PFSK-1 (cell line): ENCODE measurements at regions not wholly inside any gene's neighbourhood (a gene's known extent, or its start where the extent isn't known, plus 50 kb on each side); places are given as distances from the start of the nearest gene placed in this dataset.

Source experiments
- FOXP2 ChIP-seq: optimal IDR thresholded peaks from 2 replicates; pipeline ENCODE3; 2011; ENCODE audit warnings: borderline replicate concordance, control low read depth, inconsistent platforms; ENCODE audit not compliant: insufficient read depth; ENCODE audit errors: extremely low read length, extremely low read depth
- POLR2AphosphoS5 ChIP-seq: IDR thresholded peaks from 2 replicates; pipeline ENCODE4 v1.6.1; 2012; ENCODE audit warnings: low read depth, mild to moderate bottlenecking, control low read depth, low read length, moderate library complexity
- SIN3A ChIP-seq: IDR thresholded peaks from 2 replicates; pipeline ENCODE4 v1.6.1; 2012; ENCODE audit warnings: mild to moderate bottlenecking, low read length, moderate library complexity, borderline replicate concordance; ENCODE audit not compliant: insufficient read depth
- TAF1 ChIP-seq: IDR thresholded peaks from 2 replicates; pipeline ENCODE4 v1.6.1; 2012; ENCODE audit warnings: low read length, control low read depth, borderline replicate concordance; ENCODE audit not compliant: insufficient read depth
- TF ChIP-seq, protein P1 (sequence below), 2 experiments: IDR thresholded peaks; 2 replicates each; pipeline versions ENCODE4 v1.6.1 to v1.8.0; 2011 to 2012; ENCODE audit warnings: low read depth in 2 of 2, low read length in 2 of 2, control low read depth in 1 of 2, inconsistent platforms in 1 of 2, mild to moderate bottlenecking in 1 of 2, moderate library complexity in 1 of 2; ENCODE audit not compliant: insufficient read depth in 1 of 2

DNA sequence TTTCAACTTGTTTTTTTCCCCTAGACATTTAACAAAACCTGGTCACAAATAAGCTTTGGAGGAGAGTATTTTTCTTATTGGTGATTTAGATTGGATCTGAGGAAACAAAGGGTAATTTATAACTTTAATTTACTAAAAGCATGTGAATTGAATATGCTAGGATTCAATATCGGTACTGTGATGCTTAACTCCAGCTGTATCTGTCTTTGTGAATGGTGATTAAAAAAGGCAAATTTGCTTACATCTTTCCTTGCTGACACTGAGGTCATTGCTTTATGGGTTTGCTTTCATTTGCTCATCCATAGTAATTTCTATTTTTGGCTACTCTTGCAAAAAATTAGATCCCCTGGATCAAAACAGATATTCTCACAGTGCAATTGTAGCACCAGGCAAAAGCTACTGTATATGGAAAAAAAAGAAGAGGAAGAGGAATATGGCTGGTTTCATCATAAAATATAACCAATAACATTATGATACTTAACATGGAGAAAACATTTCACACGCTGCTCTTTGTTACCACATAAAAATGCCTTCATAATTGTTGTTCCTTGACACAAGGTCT, 832.0 kb upstream of the ZEB2 start:
- TF ChIP-seq FOXP2 (no peak), POLR2AphosphoS5 (no peak), SIN3A (no peak), TAF1 (no peak)
- TF ChIP-seq, protein P1, sequence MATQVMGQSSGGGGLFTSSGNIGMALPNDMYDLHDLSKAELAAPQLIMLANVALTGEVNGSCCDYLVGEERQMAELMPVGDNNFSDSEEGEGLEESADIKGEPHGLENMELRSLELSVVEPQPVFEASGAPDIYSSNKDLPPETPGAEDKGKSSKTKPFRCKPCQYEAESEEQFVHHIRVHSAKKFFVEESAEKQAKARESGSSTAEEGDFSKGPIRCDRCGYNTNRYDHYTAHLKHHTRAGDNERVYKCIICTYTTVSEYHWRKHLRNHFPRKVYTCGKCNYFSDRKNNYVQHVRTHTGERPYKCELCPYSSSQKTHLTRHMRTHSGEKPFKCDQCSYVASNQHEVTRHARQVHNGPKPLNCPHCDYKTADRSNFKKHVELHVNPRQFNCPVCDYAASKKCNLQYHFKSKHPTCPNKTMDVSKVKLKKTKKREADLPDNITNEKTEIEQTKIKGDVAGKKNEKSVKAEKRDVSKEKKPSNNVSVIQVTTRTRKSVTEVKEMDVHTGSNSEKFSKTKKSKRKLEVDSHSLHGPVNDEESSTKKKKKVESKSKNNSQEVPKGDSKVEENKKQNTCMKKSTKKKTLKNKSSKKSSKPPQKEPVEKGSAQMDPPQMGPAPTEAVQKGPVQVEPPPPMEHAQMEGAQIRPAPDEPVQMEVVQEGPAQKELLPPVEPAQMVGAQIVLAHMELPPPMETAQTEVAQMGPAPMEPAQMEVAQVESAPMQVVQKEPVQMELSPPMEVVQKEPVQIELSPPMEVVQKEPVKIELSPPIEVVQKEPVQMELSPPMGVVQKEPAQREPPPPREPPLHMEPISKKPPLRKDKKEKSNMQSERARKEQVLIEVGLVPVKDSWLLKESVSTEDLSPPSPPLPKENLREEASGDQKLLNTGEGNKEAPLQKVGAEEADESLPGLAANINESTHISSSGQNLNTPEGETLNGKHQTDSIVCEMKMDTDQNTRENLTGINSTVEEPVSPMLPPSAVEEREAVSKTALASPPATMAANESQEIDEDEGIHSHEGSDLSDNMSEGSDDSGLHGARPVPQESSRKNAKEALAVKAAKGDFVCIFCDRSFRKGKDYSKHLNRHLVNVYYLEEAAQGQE (IDR thresholded peaks at IDR 0.05; ENCODE audit: insufficient read depth in 1 of 2, low read depth in 2 of 2, low read length in 2 of 2) = no peak

DNA sequence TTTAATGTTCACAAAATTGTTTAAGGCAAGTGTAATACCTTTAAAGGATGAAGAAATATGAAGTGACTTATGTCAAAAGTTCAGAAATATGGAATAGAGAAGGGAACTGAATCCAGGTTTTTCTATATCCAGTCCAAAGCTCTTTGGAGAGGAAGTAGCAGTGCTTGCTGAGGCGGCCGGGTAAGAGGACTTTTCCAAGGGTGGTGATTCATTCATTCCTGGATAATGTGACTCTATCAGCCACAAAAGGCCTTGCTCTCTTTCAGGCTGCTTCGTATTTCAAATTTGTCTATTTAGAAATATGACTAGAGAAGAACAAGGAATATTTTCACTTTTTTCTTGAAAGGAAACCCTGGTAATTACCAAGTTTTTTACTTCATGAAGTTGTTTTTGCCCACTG, 830.1 kb upstream of the ZEB2 start:
- TF ChIP-seq TAF1 = no peak

DNA sequence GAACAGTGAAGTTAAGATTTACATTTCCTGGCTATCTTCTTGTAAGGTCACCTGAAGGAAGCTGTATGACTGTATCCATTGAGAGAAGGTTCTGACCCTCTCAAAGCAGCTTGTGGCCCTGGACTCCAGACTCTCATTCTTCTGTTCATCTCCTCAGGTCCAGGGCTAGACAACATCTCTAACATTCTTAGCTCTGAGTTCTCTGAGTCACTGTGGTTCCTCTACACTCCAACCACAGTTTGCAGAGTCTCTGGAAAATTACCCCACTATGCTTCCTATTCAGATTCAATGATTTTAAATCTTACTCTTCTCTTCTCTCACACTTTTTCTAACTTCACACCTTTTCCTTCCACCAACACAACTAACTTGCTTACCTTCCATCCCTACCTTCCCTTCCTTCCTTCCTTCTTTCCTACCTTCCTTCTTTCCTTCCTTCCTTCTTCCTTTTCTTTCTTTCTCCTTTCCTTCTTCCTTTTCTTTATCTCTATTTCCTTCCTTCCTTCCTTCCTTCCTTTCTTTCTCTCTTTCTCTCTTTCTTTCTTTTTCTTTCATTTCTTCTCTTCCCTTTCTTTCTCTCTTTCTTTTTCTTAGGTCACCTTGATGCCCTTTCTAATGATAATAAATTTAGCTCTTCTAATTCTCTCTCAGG, 824.3 kb upstream of the ZEB2 start:
- TF ChIP-seq TAF1 = no peak
- no peak for TF ChIP-seq POLR2AphosphoS5
- no peak for TF ChIP-seq SIN3A
- TF ChIP-seq, protein P1 (IDR thresholded peaks at IDR 0.05; ENCODE audit: insufficient read depth in 1 of 2, low read depth in 2 of 2, low read length in 2 of 2) = no peak
- no peak for TF ChIP-seq FOXP2

DNA sequence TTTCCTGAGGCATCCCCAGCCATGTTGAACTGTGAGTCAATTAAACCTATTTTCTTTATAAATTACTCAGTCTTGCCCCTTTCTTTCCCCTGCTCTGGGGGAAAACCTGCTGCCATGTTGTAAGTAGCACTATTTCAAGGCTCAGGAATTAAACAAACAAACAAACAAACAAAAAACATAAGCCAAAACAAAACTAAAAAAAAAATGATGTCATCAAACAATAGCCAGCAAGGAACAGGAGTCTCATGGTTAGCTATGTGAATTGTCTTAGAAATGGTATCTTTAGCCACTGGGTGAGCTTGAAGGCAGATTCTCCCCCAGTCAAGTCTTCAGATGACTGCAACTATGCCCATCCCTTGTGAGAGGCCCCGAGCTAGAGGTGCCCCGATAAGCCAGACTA, 823.4 kb upstream of the ZEB2 start:
- no peak for TF ChIP-seq TAF1
- TF ChIP-seq SIN3A = no peak
- no peak for TF ChIP-seq POLR2AphosphoS5
- no peak for TF ChIP-seq FOXP2
- TF ChIP-seq, protein P1 (IDR thresholded peaks at IDR 0.05; ENCODE audit: insufficient read depth in 1 of 2, low read depth in 2 of 2, low read length in 2 of 2) = no peak

DNA sequence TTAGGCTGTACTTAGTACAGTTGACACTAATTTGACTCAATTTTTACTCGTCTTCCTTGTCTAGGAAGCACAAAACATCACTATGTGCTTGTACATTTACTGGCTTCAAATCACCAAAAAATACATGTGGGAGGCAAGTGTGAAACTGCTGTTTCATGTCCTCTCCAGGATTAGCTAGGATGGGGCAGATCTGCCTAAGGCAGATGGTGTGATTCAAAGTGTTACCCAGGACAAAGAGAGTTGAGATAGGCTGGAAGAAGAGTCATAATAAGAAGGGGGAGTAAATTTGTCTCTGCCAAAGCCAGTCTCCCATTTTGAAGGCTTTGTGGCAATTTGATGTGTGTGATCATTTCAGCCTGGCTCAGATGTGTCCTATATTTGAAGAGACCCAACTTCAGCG, 821.6 kb upstream of the ZEB2 start:
- TF ChIP-seq, protein P1 (IDR thresholded peaks at IDR 0.05; ENCODE audit: insufficient read depth in 1 of 2, low read depth in 2 of 2, low read length in 2 of 2) = no peak
- TF ChIP-seq TAF1 (no peak), FOXP2 (no peak), SIN3A (no peak), POLR2AphosphoS5 (no peak)
